ENCODE measurements at regions not wholly inside any gene's neighbourhood (a gene's known extent, or its start where the extent isn't known, plus 50 kb on each side); places are given as distances from the start of the nearest gene placed in this dataset.

- no peak overlapping the region for H3K27ac ChIP-seq (ENCODE audit: low read length)
- H3K36me3 ChIP-seq (replicated peaks; ENCODE audit: low read depth, low read length) = peaks cover 3% of the 10 kb centered on the region
- H3K79me2 ChIP-seq (ENCODE audit: low read length) = no peaks in the 10 kb centered on the region
- no peak overlapping the region for H3K4me3 ChIP-seq (ENCODE audit: low read length)
- H3K9me3 ChIP-seq (ENCODE audit: insufficient read depth, low read length) = no peaks in the 10 kb centered on the region
- H2AFZ ChIP-seq (ENCODE audit: low read depth, low read length) = no peak overlapping the region
- no peak for TF ChIP-seq CTCF (IDR thresholded peaks at IDR 0.05; ENCODE audit: low read depth, low read length)
- no peak for TF ChIP-seq EZH2phosphoT487 (IDR thresholded peaks at IDR 0.05; ENCODE audit: low read depth)
- no peaks in the 10 kb centered on the region for H3K27me3 ChIP-seq (ENCODE audit: low read depth, low read length)
- peaks cover 38% of the 10 kb centered on the region for H3K4me1 ChIP-seq (ENCODE audit: low read length)
- H4K20me1 ChIP-seq (ENCODE audit: insufficient read depth, low read length) = no peaks in the 10 kb centered on the region
- H3K4me2 ChIP-seq (ENCODE audit: low read length) = no peak overlapping the region
- H3K9ac ChIP-seq (ENCODE audit: low read length) = no peak overlapping the region
These were observed 457.9 kb upstream of the PTGER4 start for GRCh38 chr5:40221796-40222195.

- Histone ChIP-seq H3K9me3 (ENCODE audit: insufficient read depth, low read length) (no peaks in the 10 kb centered on the region), H3K9ac (ENCODE audit: low read length) (no peak overlapping the region), H3K4me1 (ENCODE audit: low read length) (peaks cover 32% of the 10 kb centered on the region), H3K4me3 (ENCODE audit: low read length) (no peak overlapping the region), H3K4me2 (ENCODE audit: low read length) (no peak overlapping the region), H4K20me1 (ENCODE audit: insufficient read depth, low read length) (no peaks in the 10 kb centered on the region), H3K27me3 (ENCODE audit: low read depth, low read length) (no peaks in the 10 kb centered on the region), H3K79me2 (ENCODE audit: low read length) (no peaks in the 10 kb centered on the region), H2AFZ (ENCODE audit: low read depth, low read length) (no peak overlapping the region), H3K27ac (ENCODE audit: low read length) (no peak overlapping the region), H3K36me3 (replicated peaks; ENCODE audit: low read depth, low read length) (peaks cover 3% of the 10 kb centered on the region)
- no peak for TF ChIP-seq CTCF (IDR thresholded peaks at IDR 0.05; ENCODE audit: low read depth, low read length)
These were observed 458.5 kb upstream of the PTGER4 start for GRCh38 chr5:40221255-40221654.

GRCh38 chr5:40220260-40220659 is 459.5 kb upstream of the PTGER4 start:
- Histone ChIP-seq H3K36me3 (replicated peaks; ENCODE audit: low read depth, low read length) (peaks cover 3% of the 10 kb centered on the region), H3K27me3 (ENCODE audit: low read depth, low read length) (no peaks in the 10 kb centered on the region), H3K27ac (ENCODE audit: low read length) (no peak overlapping the region), H3K79me2 (ENCODE audit: low read length) (no peaks in the 10 kb centered on the region), H3K4me2 (ENCODE audit: low read length) (no peak overlapping the region), H2AFZ (ENCODE audit: low read depth, low read length) (no peak overlapping the region), H3K9ac (ENCODE audit: low read length) (no peak overlapping the region), H3K4me3 (ENCODE audit: low read length) (no peak overlapping the region), H3K9me3 (ENCODE audit: insufficient read depth, low read length) (no peaks in the 10 kb centered on the region), H3K4me1 (ENCODE audit: low read length) (peaks cover 22% of the 10 kb centered on the region), H4K20me1 (ENCODE audit: insufficient read depth, low read length) (no peaks in the 10 kb centered on the region)
- TF ChIP-seq CTCF (IDR thresholded peaks at IDR 0.05; ENCODE audit: low read depth, low read length) (no peak), EZH2phosphoT487 (IDR thresholded peaks at IDR 0.05; ENCODE audit: low read depth) (no peak)

GRCh38 chr5:40217553-40217952 is 462.2 kb upstream of the PTGER4 start:
- no peaks in the 10 kb centered on the region for H3K9me3 ChIP-seq (ENCODE audit: insufficient read depth, low read length)
- no peak overlapping the region for H3K4me2 ChIP-seq (ENCODE audit: low read length)
- H3K36me3 ChIP-seq (replicated peaks; ENCODE audit: low read depth, low read length) = peaks cover 3% of the 10 kb centered on the region
- no peak overlapping the region for H2AFZ ChIP-seq (ENCODE audit: low read depth, low read length)
- no peak overlapping the region for H3K27ac ChIP-seq (ENCODE audit: low read length)
- no peak overlapping the region for H3K4me3 ChIP-seq (ENCODE audit: low read length)
- no peaks in the 10 kb centered on the region for H4K20me1 ChIP-seq (ENCODE audit: insufficient read depth, low read length)
- peaks cover 2% of the 10 kb centered on the region for H3K4me1 ChIP-seq (ENCODE audit: low read length)
- H3K27me3 ChIP-seq (ENCODE audit: low read depth, low read length) = no peaks in the 10 kb centered on the region
- TF ChIP-seq CTCF (IDR thresholded peaks at IDR 0.05; ENCODE audit: low read depth, low read length) (no peak), EZH2phosphoT487 (IDR thresholded peaks at IDR 0.05; ENCODE audit: low read depth) (no peak)
- H3K79me2 ChIP-seq (ENCODE audit: low read length) = no peaks in the 10 kb centered on the region
- no peak overlapping the region for H3K9ac ChIP-seq (ENCODE audit: low read length)

All from OCI-LY3 (cell line).